Lung (tissue), 11 donors: ENCODE measurements at regions not wholly inside any gene's neighbourhood (a gene's known extent, or its start where the extent isn't known, plus 50 kb on each side); places are given as distances from the start of the nearest gene placed in this dataset.
A peak's percentile ranks its signal among the peaks of the same experiment; 100 is the strongest.

Experiments
- ATAC-seq: fragments of 200-7000 bp; cut with Tn5 transposase; one replicate; pipeline ENCODE4 v1.9.1; 2020; ENCODE audit warnings: moderate number of reproducible peaks; ENCODE audit not compliant: insufficient read depth, low FRiP score
- DNase-seq, 3 donors: peaks; one replicate each; pipeline ENCODE4 v3.0.0-alpha.2; 2013 to 2017
- H3K27ac ChIP-seq, 2 donors: one replicate each; pipeline ENCODE4 v1.5.1; 2013; ENCODE audit warnings: mild to moderate bottlenecking in 2 of 2, moderate library complexity in 2 of 2, control low read depth in 1 of 2, inconsistent platforms in 1 of 2, low read depth in 1 of 2, low read length in 1 of 2
- H3K27me3 ChIP-seq, 3 donors: one replicate each; pipeline ENCODE4 v1.5.1; 2013; ENCODE audit warnings: low read length in 2 of 3; ENCODE audit not compliant: control insufficient read depth in 3 of 3, insufficient read depth in 3 of 3
- H3K36me3 ChIP-seq, 4 donors: one replicate each; pipeline ENCODE4 v1.5.1; 2013; ENCODE audit warnings: low read length in 4 of 4, mild to moderate bottlenecking in 1 of 4, moderate library complexity in 1 of 4; ENCODE audit not compliant: control insufficient read depth in 4 of 4, insufficient read depth in 4 of 4
- H3K4me1 ChIP-seq, 5 donors: one replicate each; pipeline ENCODE4 v1.5.1; 2013; ENCODE audit warnings: low read length in 5 of 5, mild to moderate bottlenecking in 2 of 5, moderate library complexity in 1 of 5; ENCODE audit not compliant: control insufficient read depth in 5 of 5, insufficient read depth in 5 of 5
- H3K4me3 ChIP-seq: one replicate; pipeline ENCODE4 v1.5.1; 2013; ENCODE audit warnings: mild to moderate bottlenecking, control low read depth, moderate library complexity
- H3K9ac ChIP-seq, 2 donors: one replicate each; pipeline ENCODE4 v1.5.1; 2013; ENCODE audit warnings: low read length in 2 of 2, control low read depth in 1 of 2; ENCODE audit not compliant: insufficient read depth in 1 of 2
- H3K9me3 ChIP-seq, 4 donors: one replicate each; pipeline ENCODE4 v1.5.1; 2013; ENCODE audit warnings: low read length in 3 of 4, mild to moderate bottlenecking in 1 of 4, moderate library complexity in 1 of 4; ENCODE audit not compliant: control insufficient read depth in 4 of 4, insufficient read depth in 3 of 4
- whole genome bisulfite sequencing, 2 donors: extraction: QIAGEN DNeasy Blood & Tissue Kit; methylation state at CpG; one replicate each; pipeline ENCODE4 v1.1.7; 2013; 5-methylcytosine and 5-hydroxymethylcytosine counted together
- TF ChIP-seq, protein P1 (sequence below): IDR thresholded peaks from 2 replicates; pipeline ENCODE4 v1.5.1; 2012; ENCODE audit warnings: mild to moderate bottlenecking; ENCODE audit errors: control extremely low read depth, extremely low read depth
- donor health status: control.
- donor health status: control.
- donor health status: Bipolar disorder and iron deficiency.
- donor health status: healthy.
- donor health status: DM: yes; HTN: yes; CAD: no.

DNA sequence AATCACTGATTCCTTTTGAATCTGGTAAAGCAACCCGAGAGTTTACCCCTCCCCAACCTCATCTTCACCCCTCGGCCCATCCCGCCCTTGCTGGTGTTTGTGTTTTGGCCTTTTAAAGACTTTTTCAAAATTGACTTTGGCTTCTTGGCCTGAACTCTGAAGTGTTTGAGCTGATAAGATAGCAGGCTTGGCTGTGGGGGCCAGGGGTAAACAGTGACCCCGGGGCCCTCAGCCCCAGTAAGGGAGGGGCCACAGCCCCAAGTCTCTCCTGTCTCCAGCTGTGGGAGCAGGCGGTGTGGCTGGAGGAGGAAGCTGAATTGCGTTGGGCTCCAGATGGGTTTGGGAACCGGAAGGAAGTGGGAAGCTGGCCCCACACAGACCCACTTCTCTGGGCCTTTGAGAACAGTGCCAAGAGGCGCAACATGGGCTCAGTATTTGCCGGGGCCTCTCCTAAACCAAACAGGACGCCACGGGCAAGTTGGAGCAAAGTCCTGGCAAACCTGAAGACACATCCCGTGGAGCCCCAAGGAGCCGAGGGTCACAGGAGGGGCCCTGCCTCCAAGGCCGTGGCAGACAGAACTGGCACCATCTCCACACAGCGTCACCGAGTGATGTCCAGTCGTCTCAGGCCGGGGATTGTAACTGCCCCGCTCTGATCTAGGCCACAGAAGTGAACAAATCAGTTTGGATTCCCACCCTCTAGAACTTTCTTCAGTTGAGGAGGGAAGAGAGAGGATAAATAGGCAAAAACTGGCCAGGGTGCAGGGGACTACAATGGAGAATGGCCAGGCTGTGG, 54.3 kb upstream of the PTPN1 start:
- Histone ChIP-seq H3K9ac (no peak overlapping the region), H3K9me3 (no peaks in the 10 kb centered on the region), H3K36me3 (no peaks in the 10 kb centered on the region), H3K4me1 (peaks cover 0 to 38% (median 30%) of the 10 kb centered on the region in 5 donors), H3K4me3 (no peak overlapping the region), H3K27ac (peak overlapping the region in 1 of 2 donors; percentile 68), H3K27me3 (no peaks in the 10 kb centered on the region)
- TF ChIP-seq, protein P1, sequence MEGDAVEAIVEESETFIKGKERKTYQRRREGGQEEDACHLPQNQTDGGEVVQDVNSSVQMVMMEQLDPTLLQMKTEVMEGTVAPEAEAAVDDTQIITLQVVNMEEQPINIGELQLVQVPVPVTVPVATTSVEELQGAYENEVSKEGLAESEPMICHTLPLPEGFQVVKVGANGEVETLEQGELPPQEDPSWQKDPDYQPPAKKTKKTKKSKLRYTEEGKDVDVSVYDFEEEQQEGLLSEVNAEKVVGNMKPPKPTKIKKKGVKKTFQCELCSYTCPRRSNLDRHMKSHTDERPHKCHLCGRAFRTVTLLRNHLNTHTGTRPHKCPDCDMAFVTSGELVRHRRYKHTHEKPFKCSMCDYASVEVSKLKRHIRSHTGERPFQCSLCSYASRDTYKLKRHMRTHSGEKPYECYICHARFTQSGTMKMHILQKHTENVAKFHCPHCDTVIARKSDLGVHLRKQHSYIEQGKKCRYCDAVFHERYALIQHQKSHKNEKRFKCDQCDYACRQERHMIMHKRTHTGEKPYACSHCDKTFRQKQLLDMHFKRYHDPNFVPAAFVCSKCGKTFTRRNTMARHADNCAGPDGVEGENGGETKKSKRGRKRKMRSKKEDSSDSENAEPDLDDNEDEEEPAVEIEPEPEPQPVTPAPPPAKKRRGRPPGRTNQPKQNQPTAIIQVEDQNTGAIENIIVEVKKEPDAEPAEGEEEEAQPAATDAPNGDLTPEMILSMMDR, result no peak
- WGBS, 2 donors, result 19 to 36% methylated on average over 19 of the region's 19 CpGs
- DNase-seq (peak; percentile 61 to 83 (median 68)), ATAC-seq (no peak)

DNA sequence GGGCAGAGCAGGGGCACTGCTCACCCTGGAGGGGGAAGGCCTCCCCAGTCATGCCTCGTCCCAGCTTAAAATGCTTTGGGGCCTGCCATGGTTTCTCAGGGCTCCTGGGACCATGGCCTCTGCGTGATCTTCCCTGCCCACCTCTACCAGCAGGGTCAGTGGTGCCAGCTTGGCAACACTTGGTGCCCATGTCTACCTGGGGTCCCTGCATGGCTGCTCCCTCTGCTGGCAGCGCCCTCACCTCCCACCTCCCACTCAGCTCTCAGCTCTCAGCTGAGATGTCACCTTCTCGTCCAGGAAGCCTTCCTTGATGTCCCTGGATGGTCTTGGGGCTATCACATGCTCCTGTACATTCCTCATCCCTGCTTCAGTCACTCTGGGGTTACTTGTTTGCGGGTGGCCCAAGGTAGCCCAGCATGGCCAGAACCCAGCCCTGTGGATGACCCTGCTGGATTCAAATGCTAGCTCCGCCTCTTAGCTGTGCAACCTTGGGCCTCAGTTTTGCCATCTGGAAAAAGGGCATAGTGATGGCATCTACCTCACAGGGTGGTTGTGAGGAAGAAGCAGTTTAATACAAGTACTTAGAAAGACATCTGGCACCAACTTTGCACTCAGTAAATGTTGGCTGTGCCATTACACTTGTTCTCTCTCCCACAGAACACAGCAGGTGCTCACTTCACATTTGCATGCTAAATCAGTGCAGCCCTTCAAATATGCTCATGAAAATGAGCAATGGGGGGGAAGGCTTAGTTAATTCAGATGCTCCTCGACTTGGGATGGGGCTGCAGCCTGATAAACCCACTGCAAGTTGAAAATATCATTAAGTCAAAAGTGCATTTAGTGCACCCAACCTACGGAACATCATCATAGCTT, 53.5 kb upstream of the PTPN1 start:
- no peak for ATAC-seq
- Histone ChIP-seq H3K4me1 (peaks cover 0 to 35% (median 23%) of the 10 kb centered on the region in 5 donors), H3K36me3 (no peaks in the 10 kb centered on the region), H3K4me3 (no peak overlapping the region), H3K27me3 (no peaks in the 10 kb centered on the region), H3K27ac (peak overlapping the region in 1 of 2 donors; percentile 68), H3K9ac (no peak overlapping the region), H3K9me3 (no peaks in the 10 kb centered on the region)
- TF ChIP-seq, protein P1, result no peak
- DNase-seq, result no peak
- 81 to 89% methylated on average over 8 of the region's 8 CpGs for WGBS, 2 donors

DNA sequence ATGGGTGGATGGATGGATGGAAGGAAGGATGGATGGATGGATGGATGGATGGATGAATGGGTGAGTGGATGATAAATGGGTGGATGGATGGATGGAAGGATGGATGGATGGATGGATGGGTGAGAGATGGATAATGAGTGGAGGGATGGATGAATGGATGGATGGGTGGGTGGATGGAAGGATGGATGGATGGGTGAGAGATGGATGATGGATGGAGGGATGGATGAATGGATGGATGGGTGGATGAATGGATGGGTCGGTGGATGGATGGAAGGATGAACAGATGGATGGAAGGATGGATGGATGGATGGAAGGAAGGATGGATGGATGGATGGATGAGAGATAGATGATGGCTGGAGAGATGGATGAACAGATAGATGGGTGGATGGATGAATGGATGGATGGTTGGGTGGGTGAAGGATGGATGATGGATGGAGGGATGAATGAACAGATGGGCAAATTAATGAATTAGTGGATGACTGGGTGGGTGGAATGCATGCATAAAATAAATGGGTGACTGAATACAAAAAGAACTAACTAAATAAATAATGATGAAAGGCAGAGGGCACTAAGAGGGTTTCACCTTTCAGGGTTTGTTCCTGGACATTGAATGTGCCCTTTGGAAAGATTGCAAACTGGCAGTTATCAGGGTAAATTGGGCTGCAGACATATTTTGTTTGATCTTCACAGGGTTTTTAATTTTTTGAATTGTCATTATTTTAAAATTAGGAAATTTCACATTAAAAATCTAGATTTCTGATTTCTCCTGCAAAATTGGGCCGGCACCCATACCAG, 50.9 kb upstream of the PTPN1 start:
- WGBS, 2 donors, result 93 to 94% methylated on average over 2 of the region's 2 CpGs
- Histone ChIP-seq H3K27me3 (no peaks in the 10 kb centered on the region), H3K9ac (no peak overlapping the region), H3K4me3 (no peak overlapping the region), H3K27ac (no peak overlapping the region), H3K9me3 (no peaks in the 10 kb centered on the region), H3K4me1 (peaks cover 0 to 49% (median 23%) of the 10 kb centered on the region in 5 donors), H3K36me3 (no peaks in the 10 kb centered on the region)
- TF ChIP-seq, protein P1, result no peak
- ATAC-seq, result no peak
- DNase-seq, result no peak
